Calu3 (cell line): ENCODE measurements at regions not wholly inside any gene's neighbourhood (a gene's known extent, or its start where the extent isn't known, plus 50 kb on each side); places are given as distances from the start of the nearest gene placed in this dataset.

Experiments
- BruUV-seq: library from RNA; stranded (reverse); fragments of 400-500 nt; replicated peaks from 2 replicates; lab custom pipeline; 2021; lab: Mats Ljungman, UMichigan
- CTCF ChIA-PET: fragments of 300-600 bp; sonication (Branson Sonifier 250); formaldehyde crosslinking; loops from one replicate; lab custom pipeline; 2022; ENCODE audit warnings: antibody characterized with exemption; lab: Charles Lee
- DNase-seq: peaks from one replicate; pipeline ENCODE4 v3.0.0; 2022
- H3K27ac Mint-ChIP-seq: one replicate; pipeline ENCODE4 v1.8.0; 2022; ENCODE audit warnings: mixed read lengths; ENCODE audit not compliant: unreplicated experiment
- H3K27me3 Mint-ChIP-seq: one replicate; pipeline ENCODE4 v1.8.0; 2022; ENCODE audit warnings: mixed read lengths; ENCODE audit not compliant: unreplicated experiment
- H3K36me3 Mint-ChIP-seq: one replicate; pipeline ENCODE4 v1.8.0; 2022; ENCODE audit warnings: mild to moderate bottlenecking, moderate library complexity, mixed read lengths; ENCODE audit not compliant: insufficient read depth, unreplicated experiment
- H3K4me1 Mint-ChIP-seq: one replicate; pipeline ENCODE4 v1.8.0; 2022; ENCODE audit warnings: mild to moderate bottlenecking, low read depth, mixed read lengths; ENCODE audit not compliant: unreplicated experiment
- H3K4me3 Mint-ChIP-seq: one replicate; pipeline ENCODE4 v1.8.0; 2022; ENCODE audit warnings: mild to moderate bottlenecking, low read depth, moderate library complexity, mixed read lengths; ENCODE audit not compliant: unreplicated experiment
- H3K9me3 Mint-ChIP-seq: one replicate; pipeline ENCODE4 v1.8.0; 2022; ENCODE audit warnings: low read depth, mixed read lengths; ENCODE audit not compliant: unreplicated experiment
- intact Hi-C: fragments of 100-400 bp; cut with micrococcal nuclease; formaldehyde crosslinking; loops from one replicate; pipeline ENCODE4 v1.10.0; 2022; ENCODE audit not compliant: unreplicated experiment
- TF ChIP-seq, protein P1 (sequence below): fragments of 200-600 bp; IDR thresholded peaks from one replicate; pipeline ENCODE4 v1.8.0; 2022; ENCODE audit warnings: antibody characterized with exemption; ENCODE audit not compliant: unreplicated experiment

DNA sequence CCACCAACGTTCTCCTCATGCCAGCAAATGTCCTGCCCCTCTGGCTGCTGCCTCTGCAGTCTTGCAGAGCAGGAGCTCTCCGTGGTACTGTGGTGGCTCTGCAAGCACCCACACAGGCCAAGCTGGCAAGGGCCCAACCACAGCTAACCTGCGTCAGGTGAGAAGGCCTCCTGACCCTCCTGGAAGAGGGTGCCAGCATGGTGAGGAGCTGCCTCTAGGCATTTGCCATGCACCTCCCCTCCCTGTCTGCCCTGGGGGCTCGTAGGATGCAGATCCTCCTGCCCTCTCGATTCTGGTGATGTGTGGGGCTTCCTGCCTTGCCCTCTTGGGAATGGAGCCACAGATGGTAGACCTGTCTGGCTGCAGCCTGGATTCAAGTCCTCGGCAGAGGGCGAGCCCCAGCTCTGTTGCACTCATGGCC is 1408.8 kb downstream of the TBC1D22A start:
- no TSS peak for BruUV-seq
- Mint-ChIP-seq H3K4me3 (no peak overlapping the region), H3K36me3 (no peaks in the 10 kb centered on the region), H3K9me3 (peaks cover 21% of the 10 kb centered on the region), H3K4me1 (no peaks in the 10 kb centered on the region), H3K27ac (no peak overlapping the region), H3K27me3 (no peaks in the 10 kb centered on the region)
- DNase-seq, result no peak
- TF ChIP-seq, protein P1, sequence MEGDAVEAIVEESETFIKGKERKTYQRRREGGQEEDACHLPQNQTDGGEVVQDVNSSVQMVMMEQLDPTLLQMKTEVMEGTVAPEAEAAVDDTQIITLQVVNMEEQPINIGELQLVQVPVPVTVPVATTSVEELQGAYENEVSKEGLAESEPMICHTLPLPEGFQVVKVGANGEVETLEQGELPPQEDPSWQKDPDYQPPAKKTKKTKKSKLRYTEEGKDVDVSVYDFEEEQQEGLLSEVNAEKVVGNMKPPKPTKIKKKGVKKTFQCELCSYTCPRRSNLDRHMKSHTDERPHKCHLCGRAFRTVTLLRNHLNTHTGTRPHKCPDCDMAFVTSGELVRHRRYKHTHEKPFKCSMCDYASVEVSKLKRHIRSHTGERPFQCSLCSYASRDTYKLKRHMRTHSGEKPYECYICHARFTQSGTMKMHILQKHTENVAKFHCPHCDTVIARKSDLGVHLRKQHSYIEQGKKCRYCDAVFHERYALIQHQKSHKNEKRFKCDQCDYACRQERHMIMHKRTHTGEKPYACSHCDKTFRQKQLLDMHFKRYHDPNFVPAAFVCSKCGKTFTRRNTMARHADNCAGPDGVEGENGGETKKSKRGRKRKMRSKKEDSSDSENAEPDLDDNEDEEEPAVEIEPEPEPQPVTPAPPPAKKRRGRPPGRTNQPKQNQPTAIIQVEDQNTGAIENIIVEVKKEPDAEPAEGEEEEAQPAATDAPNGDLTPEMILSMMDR, result no peak
- intact Hi-C loops, result no loop called here
- CTCF ChIA-PET, result no interaction called here

DNA sequence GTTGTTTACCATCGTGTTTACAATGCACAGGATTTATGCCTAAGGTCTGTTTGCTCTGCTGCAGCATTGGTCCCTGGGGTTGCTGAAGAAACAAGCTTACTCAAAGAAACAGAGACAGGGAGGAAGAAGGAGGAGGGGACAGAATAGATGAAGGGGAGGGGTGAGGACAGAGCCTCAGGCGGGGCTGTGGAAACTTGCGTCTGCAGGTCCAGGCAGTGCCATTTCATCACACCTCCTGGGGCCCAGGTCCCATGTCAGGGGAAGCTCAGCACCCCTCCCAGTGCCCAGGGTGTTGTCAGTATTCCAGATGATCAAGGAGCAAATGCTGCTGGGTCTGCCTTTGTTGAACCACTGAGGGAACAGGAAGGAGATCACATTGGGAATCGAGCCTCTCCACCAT is 1406.8 kb downstream of the TBC1D22A start:
- CTCF ChIA-PET, result no interaction called here
- Mint-ChIP-seq H3K4me1 (no peaks in the 10 kb centered on the region), H3K4me3 (no peak overlapping the region), H3K9me3 (peaks cover 22% of the 10 kb centered on the region), H3K27ac (no peak overlapping the region), H3K27me3 (no peaks in the 10 kb centered on the region), H3K36me3 (no peaks in the 10 kb centered on the region)
- intact Hi-C loops, result no loop called here
- BruUV-seq, result no TSS peak
- TF ChIP-seq, protein P1, result no peak
- DNase-seq, result no peak

DNA sequence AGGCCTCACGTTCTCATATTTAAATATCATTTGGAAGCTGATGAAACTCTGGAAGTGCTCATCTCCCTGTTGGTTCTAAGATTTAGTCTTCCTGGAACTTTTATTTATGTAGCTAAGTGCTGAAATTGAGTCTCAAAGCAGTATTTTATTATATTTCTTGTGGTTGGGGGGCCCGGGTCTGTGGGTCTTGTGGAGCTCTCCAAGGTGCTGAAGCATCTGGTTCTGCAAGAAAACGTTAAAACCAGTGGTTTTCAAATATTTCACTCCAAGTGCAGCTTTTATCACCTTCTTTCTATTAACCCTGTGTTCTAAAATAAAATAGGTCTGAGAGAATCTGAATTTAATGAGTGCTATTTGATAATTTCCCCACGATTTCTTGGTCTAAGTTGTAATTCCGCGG is 1404.8 kb downstream of the TBC1D22A start:
- Mint-ChIP-seq H3K27me3 (no peaks in the 10 kb centered on the region), H3K36me3 (no peaks in the 10 kb centered on the region), H3K9me3 (peaks cover 26% of the 10 kb centered on the region), H3K4me1 (no peaks in the 10 kb centered on the region), H3K27ac (no peak overlapping the region), H3K4me3 (no peak overlapping the region)
- TF ChIP-seq, protein P1, result no peak
- CTCF ChIA-PET, result no interaction called here
- DNase-seq, result no peak
- intact Hi-C loops, result no loop called here
- BruUV-seq, result no TSS peak

DNA sequence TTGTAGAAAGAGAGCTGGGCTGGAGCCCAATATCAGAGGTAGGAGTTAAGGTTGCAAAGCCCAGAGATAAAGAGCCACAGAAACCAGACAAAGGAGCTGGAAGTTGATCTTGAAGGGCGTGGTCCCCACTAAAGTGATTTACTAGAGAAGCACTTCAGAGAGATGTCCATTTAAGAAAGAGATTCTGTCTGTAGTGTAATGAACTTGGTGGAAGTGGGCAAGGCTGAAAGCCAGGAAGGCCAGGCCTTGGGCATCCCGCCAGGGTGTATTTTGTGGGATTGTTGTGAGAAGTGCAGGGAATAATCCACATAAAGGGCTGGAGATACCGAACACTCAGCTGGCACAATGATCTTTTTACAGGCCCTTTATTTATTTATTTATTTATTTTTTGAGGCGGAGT is 1398.8 kb downstream of the TBC1D22A start:
- Mint-ChIP-seq H3K27ac (no peak overlapping the region), H3K36me3 (no peaks in the 10 kb centered on the region), H3K4me1 (no peaks in the 10 kb centered on the region), H3K4me3 (no peak overlapping the region), H3K27me3 (no peaks in the 10 kb centered on the region), H3K9me3 (peaks cover 29% of the 10 kb centered on the region)
- TF ChIP-seq, protein P1, result no peak
- intact Hi-C loops, result no loop called here
- CTCF ChIA-PET, result no interaction called here
- no peak for DNase-seq
- no TSS peak for BruUV-seq
